ENCODE measurements at regions not wholly inside any gene's neighbourhood (a gene's known extent, or its start where the extent isn't known, plus 50 kb on each side); places are given as distances from the start of the nearest gene placed in this dataset.

DNA sequence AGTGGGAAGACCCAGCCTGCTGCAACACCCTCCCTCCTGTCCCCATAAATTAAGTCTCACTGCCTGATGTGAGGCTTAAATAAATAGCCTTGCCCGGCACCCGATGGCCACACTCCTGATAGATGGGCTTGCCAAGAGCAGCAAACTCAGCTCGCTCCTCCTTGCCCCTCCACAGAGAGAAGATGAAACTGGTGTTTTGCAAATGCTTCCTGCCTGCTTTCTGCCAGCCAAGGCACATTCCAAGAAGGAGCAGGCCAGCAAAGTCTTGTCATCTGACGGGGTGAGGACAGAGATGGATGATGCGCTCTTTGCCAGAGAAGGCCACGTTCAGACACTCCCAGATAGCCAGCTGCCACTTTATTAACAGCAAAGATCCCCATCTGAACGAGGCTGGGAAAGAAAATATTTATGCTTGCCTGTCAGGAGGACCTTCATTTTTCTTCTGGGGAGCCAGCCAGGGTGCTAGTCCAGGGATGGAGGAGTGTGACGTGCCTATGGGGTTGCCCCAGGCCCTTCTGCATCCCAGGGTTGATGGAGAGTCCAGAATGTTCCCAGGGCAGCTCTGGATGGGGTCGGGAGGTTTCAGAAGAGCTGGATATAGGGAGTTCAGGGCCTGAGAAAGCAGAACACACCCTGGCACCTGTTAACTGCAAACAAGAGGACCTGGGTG lies 265.4 kb downstream of the FOXD2 start:
- no peak for TF ChIP-seq CBX5 (IDR thresholded peaks at IDR 0.05; ENCODE audit: low read depth, low read length)
- TF ChIP-seq SP2 (IDR thresholded peaks at IDR 0.05; ENCODE audit: low read length), result no peak
- no peak for TF ChIP-seq EP300 (IDR thresholded peaks at IDR 0.05; ENCODE audit: borderline replicate concordance in 1 of 2, low read depth in 2 of 2, low read length in 2 of 2)
- no peak for TF ChIP-seq MAFK (IDR thresholded peaks at IDR 0.05; ENCODE audit: low read depth, low read length)
- no peak for TF ChIP-seq CTCF (IDR thresholded peaks at IDR 0.05; ENCODE audit: control extremely low read depth in 1 of 3, insufficient read depth in 1 of 3, low read depth in 1 of 3, low read length in 3 of 3)
- no peak for TF ChIP-seq FOSL1 (IDR thresholded peaks at IDR 0.05; ENCODE audit: insufficient read depth, low read depth, low read length)
- TF ChIP-seq RNF2 (IDR thresholded peaks at IDR 0.05; ENCODE audit: borderline replicate concordance, low read depth, low read length, missing control alignments, poor library complexity, severe bottlenecking), result no peak
- TF ChIP-seq YY1 (IDR thresholded peaks at IDR 0.05; ENCODE audit: low read depth, low read length), result no peak
- TF ChIP-seq EZH2 (IDR thresholded peaks at IDR 0.05; ENCODE audit: low read depth, low read length, severe bottlenecking), result no peak
- TF ChIP-seq KDM4A (IDR thresholded peaks at IDR 0.05; ENCODE audit: low read depth, low read length, severe bottlenecking), result no peak
- no peak for TF ChIP-seq KDM5A (IDR thresholded peaks at IDR 0.05; ENCODE audit: low read length)
- TF ChIP-seq TAF1 (IDR thresholded peaks at IDR 0.05; ENCODE audit: low read depth, low read length), result no peak
- TF ChIP-seq CREB1 (IDR thresholded peaks at IDR 0.05), result no peak

Measured in H1 (cell line).